GM03348 (cell line): ENCODE measurements at regions not wholly inside any gene's neighbourhood (a gene's known extent, or its start where the extent isn't known, plus 50 kb on each side); places are given as distances from the start of the nearest gene placed in this dataset.
"Not testable (repeated sequence)": the region's sequence is repeated elsewhere in the genome, so short reads cannot be mapped to it uniquely, and the experiment has no call there.

Experiments
- DNase-seq: peaks from one replicate; pipeline ENCODE4 v3.0.0; 2012; ENCODE audit warnings: low spot score

DNA sequence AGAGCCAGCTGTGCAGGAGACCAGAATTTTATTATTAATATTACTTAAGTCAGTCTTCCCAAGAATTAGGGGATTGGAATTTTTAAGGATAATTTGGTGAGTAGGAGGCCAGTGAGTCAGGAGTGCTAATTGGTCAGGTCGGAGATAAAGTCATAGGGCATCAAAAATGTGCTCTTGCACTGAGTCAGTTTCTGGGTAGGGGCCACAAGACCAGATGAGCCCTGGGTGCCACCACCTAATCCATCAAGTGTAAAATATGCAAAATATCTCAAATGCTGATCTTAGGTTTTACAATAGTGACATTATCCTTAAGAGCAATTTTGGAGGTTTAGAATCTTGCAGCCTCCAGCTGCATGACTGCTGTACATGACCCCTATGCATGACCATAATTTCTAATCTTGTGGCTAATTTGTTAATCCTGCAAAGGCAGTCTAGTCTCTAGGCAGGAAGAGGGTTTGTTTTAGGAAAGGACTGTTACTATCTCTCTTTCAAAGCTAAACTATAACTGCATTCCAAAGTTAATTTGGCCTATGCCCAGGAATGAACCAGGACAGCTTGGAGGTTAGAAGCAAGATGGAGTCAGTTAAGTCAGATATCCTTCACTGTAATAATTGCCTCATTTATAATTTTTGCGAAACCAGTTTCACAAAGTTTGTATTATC lies 215.9 kb downstream of the RNF152 start:
- peak; percentile 15 for DNase-seq

DNA sequence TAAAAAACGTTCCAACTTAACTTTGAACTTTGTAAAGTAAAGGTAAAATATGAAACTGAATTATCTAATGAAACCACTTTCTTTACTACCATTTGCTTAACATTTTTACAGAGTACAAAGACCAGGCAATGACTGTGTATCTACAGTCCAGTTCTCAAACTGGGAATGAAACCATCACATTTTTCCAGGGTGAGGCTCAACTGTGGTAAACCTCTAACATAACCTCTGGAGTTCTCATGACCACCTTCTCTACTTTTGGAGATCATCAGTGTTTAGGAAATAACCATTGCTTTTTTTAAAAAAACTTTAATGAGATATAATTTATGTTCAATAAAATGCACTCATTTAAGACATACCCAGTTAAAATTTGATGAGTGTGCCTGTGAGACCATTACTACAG lies 223.5 kb downstream of the RNF152 start:
- peak; percentile 68 for DNase-seq

DNA sequence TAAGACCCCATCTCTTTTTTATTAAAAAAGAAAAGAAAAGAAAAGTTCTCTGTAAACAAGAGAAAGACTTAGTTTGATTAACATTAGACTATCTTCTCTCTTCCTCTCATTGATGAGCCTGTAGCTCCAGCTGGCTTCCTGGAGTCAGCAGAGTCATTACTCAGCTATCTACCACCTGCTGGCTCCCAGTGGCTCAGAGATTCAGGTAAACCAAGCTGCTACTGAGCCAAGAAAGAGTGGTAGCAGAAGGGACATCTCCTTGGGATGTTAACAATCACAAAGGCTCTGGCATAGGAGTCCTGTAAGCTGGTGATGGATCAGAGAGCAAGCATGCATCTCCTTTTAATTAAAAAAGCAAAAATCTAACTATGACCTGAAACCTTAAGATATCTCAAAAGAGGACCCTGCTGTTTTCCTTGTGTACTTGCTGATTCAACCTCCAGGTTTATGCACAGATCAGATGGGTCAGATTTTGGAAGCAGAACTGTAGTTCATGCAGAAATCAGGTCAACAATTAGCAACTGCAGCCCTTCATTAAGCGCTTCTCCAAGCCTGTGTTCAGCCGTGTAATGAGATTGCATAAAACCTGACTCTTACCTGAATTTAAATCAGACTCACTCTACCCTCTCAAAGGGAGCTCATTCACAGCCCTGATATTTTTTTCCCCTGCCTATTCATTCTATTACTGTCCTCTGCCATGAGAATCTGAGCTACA lies 225.8 kb downstream of the RNF152 start:
- no peak for DNase-seq

DNA sequence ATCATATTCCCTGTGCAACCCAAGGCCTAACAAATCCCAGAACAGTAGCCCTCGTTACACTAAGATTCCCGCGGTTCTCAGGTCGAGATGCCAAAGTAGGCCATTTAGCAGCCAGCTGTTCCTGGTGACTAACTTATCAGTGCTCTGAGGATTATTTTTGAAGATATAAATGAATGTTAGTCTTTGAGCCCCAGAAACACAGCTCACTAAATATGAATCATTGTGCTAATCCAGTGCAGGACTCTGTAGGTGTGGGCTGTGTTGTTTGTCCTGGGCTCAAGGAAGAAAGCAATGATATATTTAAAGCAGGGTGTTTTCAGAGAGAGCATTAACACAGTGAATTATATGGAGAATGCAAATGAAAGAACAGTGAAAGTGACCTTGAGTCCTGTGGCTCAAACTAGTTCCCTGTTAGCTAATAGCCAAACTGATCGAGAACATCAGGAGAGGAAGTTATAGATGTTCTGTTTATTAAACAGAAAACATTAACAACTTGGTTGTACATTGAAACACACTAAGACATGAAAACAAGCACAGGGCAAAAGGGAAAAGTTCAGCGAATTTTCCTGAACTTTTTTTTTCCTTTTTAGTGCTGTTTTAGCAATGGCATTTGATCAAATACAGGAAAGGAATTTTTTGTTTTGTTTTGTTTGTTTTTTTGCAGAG lies 228.3 kb downstream of the RNF152 start:
- DNase-seq, result no peak

DNA sequence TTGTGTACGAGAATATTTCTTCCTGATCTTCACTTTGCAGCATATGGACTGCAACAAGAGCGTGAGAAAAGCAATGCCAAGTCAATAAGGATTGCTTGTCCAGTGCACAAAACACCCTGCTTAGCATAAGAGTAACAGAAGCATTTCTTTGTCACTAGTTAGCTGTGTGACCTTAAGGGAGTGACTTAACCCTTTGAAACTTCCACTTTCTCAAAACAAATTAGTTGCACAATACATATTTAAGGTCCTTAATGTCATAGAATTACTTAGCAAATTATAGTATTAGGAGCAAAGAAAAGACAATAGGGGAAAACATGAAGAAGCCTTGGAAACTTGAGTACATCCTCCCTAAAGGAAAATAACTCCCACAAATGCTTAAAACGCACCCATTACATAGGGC lies 230.1 kb downstream of the RNF152 start:
- DNase-seq, result no peak

DNA sequence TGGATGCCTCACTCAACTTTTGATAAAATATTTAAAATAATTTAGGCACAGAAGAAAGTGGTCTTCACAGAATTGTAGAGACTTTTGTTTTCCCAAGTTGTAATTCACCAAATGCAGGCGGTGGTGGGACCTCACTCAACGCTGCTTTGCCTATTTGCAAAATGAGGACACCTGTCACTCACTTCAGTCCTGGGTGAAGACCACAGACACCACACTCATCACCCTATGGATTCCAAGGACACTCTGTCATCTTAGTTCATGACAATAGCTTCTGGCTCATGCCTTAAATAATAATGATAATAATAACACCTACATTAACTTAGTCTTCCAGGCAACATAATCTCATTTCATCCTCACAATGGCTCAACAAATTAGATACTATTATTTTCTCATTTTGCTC lies 234.4 kb downstream of the RNF152 start:
- DNase-seq, result no peak

DNA sequence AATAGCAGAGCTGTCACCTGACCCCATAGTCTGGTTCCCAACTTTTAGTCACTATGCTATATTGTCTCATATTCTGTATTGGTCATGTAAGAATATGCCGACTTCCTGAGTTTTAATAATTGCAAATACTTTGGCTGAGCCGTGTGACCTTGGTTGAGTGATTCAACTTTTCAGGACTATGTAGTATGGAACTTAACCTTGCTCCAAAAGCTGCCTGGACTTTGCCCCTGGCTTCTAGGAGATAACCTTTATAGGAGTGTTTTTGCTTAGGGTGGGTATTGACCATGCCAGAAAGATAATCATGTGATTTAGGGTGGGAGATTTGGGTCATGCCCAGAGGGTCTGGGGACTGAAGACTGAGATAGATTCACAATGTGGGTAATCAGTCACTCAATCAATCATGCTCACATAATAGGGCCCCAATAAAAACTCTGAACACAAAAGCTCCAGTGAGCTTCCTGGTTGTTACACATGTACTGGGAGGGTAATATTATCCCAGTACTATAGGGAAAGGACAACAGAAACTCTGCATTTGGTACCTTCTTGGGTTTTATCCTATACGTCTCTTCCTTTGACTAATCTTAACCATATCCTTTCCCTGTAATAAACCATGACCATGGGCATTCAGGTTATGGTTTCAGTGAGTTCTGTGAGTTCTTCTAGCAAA lies 235.6 kb downstream of the RNF152 start:
- no peak for DNase-seq

DNA sequence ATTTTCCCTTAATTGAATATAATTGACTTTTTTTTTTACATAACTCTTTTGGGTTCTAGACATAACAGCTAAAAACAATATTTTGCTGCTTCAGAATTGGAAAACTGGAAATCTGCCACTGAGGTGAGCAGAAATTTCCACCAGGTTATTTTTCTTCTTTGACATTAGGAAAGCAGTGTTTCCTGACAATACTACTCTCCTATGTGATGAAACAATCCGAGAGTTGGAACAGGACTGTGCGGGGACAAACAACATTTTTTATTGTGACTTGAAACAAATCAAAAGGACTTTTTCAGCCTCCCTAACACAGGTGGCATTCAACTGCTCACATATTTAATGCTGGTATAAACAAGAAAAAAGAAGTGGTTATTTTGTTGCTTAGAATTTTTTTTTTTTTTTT lies 237.2 kb downstream of the RNF152 start:
- no peak for DNase-seq

DNA sequence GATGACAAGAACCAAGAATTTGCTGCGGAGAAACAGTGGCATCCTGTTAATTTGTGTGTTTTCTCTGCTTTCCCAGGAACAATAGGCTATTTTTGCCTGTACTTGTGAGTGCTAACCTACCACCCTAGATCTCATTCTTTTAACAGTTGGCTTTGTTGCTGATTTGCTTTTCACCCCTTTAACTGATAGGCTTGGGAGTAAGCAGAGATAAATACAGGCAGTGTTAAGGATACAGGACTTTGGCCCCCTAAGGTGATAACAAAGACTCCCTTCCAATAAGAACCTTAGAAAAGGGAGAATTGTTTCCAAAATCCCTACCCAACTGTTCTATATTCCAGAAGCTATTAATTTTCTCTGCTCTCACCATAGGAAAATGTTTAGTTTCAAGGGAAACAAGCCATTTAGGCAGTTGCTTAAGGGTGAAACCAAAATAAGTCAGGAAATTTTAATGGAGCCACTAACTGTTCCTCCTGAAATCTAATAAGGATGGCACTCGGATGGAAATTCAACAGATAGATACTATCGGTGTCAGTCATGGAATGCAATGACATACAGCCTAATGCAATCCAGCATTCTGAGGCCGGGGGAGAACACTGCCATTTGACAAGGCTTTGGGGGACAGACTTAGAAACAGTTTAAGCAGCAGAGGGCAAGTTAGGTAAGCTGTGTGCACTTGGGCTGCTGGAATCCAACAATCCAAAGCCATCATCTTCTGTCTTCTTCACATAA lies 238.8 kb downstream of the RNF152 start:
- DNase-seq, result no peak

DNA sequence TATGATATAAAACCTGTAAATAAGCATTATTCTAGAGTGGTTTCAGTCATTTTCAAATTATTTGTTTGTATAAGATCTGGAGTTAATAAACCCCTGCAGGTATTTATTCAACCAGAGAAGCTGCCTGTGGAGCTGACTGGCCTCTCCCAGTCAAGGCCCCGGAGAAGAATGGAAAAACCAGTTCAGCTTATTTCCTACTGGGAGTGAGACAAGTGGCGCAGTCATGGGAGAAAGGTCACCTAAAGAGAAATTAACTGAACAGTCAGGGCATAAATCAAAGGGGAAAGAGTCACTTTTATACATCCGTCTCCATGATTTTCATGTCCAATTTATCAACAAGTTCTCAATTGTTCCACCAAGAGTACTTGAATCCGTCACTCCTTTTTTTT lies 240.9 kb downstream of the RNF152 start:
- DNase-seq, result no peak

DNA sequence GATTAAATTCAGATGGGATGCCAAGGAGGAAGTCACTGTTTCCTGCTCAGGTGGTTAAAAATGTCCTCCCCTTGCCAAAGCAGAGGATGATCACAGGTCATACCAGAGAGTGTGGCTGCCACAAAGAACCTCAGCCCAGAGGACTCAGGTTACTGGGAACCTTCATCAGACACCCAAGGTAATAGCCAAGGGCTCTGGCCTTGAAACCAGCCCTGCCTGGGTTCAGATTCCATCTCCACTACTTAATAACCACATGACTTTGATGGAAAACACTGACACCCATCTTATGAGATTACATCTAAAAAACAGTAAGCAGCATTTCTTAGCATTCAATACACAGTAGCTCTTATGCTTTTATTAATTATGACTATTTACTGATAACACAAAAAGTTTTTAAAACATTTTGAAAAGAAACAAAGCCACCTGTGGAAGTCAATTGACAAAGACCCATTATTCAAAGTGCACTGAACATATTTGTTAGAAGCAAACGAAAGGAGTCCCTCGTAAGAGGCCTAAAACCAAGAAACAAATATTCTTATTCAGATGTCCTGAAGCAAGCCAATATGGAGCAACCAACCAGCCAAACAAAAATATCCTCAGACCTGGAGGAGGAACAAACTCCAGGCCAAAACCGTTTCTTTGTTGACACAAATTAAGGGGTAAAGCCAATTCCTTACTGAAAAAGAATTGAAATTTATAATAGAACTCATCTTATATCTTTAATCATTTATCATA lies 241.5 kb downstream of the RNF152 start:
- DNase-seq, result no peak

DNA sequence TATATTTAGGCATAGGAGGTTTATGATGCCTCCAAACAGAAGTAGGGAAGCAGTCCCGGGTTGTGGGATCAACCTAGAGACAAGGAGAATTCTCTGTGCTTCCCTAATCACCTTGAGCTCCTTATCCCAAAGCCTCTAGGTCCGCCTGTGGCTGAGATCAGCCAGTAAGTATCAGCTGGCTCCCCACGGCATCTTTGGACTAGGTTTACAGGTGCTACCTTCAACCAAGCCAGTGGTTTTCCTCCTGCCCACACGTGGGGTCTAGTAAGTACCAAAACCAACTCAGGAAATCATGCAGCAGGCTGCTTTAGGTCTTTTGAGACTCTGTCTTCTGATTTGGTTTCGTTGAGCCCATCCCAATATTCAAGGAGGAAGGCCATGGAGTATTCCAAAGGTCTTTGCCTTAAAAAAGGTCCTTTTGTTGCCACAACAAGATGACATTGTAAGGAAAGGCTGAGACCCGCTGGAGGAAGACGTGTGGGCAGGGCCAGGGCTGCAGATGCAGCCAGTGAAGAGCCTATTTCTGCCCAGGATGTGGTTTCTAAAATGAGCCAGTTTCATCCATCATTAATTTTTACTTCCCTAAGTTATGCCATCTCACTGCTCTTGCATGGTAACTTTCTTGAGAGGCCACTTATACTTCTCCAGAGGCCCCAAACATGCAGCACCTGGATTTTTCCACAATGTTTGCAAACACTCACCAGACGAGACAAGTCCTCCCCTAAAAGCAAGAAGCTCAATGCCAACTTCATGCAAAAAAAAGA lies 248.7 kb downstream of the RNF152 start:
- DNase-seq, result no peak

DNA sequence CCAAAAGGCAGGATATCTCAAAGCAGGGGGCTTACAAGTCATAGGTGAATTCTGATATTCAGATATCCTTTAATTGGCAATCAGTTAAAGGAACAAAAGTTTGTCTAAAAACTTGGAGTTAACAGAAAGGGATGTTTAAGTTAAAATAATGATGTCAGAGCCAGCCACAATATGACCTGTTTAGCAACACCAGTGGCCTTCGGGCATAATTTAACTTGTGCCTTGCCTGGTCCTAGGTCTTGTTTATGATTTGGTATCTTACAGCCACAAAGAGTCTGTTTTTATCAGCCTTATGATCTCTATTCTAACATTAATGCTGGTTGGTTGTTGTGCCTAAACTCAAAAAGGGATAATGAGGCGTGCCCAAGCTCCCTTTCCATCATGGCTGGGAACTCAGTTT lies 252.9 kb downstream of the RNF152 start:
- no peak for DNase-seq

DNA sequence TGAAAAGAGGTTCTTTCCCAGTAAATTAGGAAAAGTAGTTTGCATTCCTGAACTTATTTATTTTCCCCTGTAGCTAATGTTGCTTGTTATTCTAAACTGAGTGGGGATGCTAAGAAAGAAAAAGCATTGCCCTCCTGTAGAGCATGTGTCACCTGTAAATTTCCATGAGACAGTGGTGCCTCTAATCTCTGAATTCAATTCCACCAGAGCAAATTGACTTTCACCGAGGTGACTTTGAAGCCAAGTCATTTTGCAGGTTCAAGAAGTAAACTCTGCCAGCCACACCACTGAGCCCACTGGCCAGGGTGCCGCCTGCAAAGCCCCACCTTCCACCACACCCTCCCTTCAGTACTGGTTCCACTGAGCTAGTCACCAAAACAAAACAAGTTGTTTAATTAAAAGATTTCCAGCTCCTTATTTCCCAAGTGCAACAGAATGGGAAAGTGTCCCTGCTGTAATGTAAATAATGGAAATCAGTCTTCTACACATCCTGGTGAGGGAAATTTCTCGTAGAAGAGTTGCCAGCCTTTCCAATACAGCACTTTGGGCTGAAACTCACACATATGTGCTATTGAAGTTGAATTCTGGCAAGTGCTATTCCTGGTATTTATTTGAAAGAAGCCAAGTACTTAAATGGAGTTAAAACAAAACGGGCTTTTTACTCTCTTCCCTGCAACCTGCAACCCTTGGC lies 254.8 kb downstream of the RNF152 start:
- DNase-seq, result no peak

DNA sequence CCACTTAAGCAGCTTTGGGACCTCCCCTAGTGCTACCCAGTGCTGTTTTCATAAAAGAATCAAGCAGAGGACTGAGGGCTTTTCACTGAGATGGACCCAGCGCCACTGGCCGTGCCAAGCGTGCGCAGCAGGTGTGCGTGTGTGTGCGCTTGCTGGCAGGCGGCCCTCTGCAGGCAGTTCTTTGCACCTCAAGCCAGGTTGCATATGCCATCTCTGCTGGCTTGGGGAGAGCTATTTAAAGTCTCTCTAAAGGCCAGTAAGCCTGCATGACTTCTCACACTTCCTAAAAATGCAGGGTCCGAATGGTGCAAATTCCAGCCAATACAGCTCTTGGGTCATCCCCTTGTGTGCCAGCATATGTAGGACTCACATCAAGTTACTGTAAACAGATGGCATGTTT lies 255.5 kb downstream of the RNF152 start:
- no peak for DNase-seq

DNA sequence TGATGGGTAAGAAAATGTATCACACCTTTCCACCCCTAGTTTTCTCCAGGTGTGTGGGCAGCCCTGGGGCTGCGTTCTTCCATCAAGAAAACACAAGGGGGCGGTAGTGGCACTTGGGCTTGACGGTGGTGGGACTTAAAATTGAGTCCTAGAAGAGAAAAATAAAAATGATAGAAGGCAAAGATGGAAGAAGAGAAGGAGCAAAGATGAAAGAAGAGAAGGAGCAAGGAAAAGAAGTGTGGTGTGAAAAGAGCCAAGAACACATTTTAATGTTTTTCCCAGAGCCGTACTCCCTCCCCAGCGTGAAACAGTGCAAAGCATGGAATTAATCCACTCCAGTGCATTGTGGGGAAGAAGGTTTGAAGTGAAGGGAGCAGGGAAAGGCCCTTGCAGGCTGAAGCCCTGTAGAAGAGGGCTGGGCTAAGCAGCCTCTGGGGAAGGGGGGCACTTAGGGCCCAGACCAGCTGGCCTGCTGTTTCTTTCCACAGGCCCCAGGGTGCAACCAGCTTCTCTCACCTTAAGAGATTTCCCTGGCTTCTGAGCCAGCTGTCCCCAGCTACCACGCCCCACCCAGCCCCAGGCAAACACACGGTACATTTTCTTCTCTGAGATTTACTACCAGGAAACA lies 256.8 kb downstream of the RNF152 start:
- DNase-seq, result peak; percentile 72

DNA sequence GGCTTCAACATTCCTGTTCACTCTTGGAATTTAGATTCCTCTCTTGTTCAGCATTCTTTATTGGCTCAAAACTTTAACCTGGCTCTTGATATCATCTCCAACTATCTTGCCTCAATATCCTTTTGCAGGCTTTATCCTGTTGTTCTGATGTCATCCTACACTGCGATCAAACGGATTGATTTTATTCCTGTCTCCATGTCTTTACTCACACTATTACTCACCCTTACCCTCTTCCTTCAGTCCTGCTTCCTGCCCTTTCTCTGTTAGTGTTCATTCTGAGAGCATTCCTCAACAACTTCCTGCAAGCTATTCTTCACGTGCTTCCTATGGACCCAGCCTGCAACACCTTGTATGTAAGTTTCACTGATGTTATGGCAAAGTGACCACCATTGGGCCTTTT lies 264.7 kb downstream of the RNF152 start:
- DNase-seq, result peak; percentile 14

DNA sequence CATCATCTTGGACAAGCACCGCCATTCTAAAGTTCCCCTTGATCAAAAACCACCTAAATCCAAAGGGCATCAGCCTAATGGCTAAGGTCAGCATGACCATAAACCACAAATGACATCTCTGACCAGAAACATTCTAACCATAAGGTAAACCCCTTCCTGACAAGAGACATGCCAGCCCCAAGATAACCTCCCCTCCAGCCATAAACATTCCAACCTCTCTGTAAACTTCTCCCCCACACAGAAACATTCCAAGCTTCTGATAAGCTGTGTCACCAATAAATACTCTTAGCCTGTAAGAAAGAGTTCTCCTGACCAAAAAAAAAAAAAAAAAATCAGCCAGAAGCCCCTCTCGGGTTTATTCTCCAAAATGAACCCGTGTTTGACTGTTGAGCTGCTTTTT lies 268.2 kb downstream of the RNF152 start:
- not testable (repeated sequence) for DNase-seq

DNA sequence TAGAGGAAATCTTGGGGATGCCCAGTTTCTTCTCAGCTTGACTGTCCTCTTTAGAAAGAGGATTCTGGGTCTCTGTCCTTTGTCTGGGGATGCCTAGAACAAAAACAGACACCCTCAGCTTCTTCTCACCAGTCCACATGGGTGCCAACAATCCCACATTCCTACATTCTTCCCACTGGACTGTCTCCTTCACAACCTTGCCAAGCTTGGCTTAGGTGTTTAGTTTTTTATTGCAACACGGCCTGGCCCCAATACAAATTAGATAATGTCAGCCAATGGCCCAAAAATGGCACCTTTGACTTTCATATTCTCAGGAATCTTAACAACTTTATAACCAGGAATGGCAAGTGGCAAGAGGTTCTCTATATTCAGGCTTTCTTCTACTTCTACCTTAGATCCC lies 273.0 kb downstream of the RNF152 start:
- DNase-seq, result no peak

DNA sequence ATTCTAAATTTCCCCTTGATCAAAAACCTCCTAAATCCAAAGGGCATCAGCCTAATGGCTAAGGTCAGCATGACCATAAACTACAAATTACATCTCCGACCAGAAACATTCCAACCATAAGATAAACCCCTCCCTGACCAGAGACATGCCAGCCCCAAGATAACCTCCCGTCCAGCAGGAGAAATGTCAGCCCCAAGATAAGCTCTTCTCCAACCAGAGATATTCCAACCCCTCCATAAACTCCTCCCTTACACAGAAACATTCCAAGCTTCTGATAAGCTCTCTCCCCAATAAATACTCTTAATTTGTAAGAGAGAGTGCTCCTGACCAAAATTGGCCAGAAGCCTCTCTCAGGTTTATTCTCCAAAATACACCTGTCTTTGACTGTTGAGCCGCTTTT lies 274.0 kb downstream of the RNF152 start:
- no peak for DNase-seq
